ENCODE measurements at regions not wholly inside any gene's neighbourhood (a gene's known extent, or its start where the extent isn't known, plus 50 kb on each side); places are given as distances from the start of the nearest gene placed in this dataset.

DNA sequence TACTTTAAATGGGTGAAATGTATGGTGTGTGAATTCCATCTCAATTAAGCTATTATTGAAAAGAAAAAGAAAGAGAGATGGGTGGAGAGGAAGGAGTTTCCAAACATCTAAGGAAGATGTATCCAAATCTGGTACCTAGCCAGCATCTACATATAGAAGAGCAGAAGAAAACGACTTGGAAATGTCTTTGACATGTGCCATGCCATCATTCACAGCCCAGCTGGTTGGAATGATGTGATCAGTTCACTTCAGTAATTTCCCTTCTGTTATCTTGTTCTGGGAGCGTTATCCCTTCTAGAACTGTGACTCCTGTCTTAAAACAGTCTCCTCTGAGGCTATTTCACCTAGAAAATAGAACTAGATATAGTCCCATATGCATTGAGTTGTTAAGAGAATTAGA is 312.8 kb upstream of the GYPC start:
- TF ChIP-seq, protein P1, sequence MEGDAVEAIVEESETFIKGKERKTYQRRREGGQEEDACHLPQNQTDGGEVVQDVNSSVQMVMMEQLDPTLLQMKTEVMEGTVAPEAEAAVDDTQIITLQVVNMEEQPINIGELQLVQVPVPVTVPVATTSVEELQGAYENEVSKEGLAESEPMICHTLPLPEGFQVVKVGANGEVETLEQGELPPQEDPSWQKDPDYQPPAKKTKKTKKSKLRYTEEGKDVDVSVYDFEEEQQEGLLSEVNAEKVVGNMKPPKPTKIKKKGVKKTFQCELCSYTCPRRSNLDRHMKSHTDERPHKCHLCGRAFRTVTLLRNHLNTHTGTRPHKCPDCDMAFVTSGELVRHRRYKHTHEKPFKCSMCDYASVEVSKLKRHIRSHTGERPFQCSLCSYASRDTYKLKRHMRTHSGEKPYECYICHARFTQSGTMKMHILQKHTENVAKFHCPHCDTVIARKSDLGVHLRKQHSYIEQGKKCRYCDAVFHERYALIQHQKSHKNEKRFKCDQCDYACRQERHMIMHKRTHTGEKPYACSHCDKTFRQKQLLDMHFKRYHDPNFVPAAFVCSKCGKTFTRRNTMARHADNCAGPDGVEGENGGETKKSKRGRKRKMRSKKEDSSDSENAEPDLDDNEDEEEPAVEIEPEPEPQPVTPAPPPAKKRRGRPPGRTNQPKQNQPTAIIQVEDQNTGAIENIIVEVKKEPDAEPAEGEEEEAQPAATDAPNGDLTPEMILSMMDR (IDR thresholded peaks at IDR 0.05) = no peak
- TF ChIP-seq POLR2A (IDR thresholded peaks at IDR 0.05) = no peak
